ENCODE measurements at regions not wholly inside any gene's neighbourhood (a gene's known extent, or its start where the extent isn't known, plus 50 kb on each side); places are given as distances from the start of the nearest gene placed in this dataset.

- TF ChIP-seq CTCF (IDR thresholded peaks at IDR 0.05; ENCODE audit: insufficient read depth, low read length, poor library complexity, severe bottlenecking) (no peak), EZH2phosphoT487 (conservative IDR thresholded peaks at IDR 0.05; ENCODE audit: low read length) (no peak)
Observed at GRCh38 chr19:27529158-27529557, 1683.8 kb downstream of the UQCRFS1 start.
